HS-27A (cell line): ENCODE measurements at regions not wholly inside any gene's neighbourhood (a gene's known extent, or its start where the extent isn't known, plus 50 kb on each side); places are given as distances from the start of the nearest gene placed in this dataset.
A peak's percentile ranks its signal among the peaks of the same experiment; 100 is the strongest.
"Not testable (repeated sequence)": the region's sequence is repeated elsewhere in the genome, so short reads cannot be mapped to it uniquely, and the experiment has no call there.

Experiments used
- DNase-seq: peaks from one replicate; pipeline ENCODE4 v3.0.0-alpha.2; 2012; ENCODE audit warnings: low read depth, missing footprints

DNA sequence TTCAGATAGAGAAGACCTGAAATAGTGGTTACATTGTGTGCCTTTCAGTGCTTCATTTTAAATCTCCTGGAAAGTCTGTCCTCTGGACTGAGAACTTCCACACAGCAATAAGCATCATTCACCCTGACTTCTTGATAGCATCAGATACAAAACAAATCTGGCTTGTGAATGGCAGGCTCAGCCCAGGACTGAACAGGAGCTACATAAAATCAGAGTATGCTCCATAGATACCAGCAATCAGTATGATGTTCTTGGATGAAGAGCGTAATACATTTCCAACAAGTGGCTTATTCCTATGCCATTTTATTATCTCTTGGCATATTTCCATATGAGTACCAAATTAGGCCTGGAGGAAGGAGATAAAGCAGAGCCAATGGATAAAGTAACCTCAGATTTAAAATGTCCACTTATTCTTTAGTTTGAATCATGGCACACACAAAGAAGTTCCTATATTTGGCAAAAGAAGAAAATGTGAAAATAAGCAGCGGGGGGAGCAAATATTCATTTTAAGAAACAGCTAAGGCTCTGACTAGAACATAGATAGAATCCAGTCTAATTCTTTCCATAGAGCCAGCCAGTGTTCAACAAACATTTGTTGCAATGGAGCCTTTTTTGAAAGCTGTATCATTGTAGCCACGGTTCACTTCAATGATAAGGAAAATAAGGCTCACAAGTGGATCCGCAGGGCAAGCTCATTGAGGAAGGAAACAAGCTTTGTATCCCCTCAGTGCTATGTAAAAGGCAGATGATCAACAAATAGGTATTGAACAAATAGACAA is 230.8 kb upstream of the CHAC2 start:
- DNase-seq = no peak

DNA sequence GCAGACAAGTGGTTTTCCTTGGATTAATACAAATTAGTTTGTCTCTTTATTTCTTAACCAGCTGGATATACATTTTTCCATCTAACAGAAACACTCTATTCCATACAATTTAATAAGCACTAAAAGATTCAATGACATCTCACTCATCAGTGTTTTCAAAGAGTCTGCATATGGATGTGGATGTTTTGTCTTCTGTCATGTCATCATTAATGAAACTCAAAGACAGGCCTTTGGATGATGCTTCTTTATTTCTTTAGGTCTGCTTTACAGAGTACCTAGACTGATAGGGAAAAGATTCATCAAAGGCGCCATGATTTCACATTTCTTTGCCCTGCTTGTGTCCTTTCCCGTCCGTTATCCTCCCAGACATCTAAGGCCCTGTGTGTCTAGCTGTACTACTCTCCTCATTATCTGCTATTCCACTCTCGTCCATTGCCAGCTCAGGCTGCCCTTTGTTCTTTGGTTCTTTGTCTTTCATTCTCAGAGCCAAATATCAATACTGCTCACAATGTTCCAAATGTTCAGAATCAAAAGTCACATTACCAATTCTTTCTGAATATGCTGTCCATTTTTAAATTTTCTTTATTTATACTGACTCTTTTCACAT is 232.3 kb upstream of the CHAC2 start:
- no peak for DNase-seq

DNA sequence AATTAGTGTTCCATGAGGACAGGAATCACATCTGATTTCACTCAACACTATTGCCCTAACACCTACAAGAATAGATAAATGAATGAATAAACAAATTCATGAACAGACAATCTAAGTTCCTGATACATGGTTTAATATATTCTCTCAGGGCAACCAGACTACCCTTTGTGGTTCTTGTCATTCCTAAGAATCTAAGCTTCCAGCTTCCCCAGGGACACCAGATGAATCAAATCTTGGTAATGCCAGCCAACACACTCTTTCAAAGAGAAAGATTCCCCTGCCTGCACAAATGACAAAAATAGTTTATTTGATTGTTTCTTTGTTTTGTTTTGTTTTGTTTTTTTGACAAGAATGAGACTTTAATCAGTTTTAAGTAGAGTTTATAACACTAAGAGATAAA is 237.5 kb upstream of the CHAC2 start:
- DNase-seq = no peak

DNA sequence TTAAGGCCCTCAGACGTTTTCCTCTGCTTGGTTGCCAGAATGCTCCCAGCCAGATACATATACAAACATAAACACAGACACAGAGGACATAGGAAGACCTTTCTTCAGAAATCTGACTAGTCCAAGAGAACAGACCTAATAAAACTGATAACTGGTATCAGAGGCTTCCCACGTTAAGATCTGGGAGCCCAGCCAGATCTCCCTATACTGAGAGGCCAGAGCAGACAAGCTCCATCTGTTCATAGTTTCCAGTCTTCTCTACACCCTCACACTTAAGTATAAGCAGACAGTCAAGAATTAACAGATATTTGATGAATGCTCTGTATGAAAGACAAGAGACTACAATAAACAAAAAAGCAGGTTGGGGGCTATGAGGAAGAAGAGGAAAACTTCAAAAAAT is 240.5 kb upstream of the CHAC2 start:
- no peak for DNase-seq

DNA sequence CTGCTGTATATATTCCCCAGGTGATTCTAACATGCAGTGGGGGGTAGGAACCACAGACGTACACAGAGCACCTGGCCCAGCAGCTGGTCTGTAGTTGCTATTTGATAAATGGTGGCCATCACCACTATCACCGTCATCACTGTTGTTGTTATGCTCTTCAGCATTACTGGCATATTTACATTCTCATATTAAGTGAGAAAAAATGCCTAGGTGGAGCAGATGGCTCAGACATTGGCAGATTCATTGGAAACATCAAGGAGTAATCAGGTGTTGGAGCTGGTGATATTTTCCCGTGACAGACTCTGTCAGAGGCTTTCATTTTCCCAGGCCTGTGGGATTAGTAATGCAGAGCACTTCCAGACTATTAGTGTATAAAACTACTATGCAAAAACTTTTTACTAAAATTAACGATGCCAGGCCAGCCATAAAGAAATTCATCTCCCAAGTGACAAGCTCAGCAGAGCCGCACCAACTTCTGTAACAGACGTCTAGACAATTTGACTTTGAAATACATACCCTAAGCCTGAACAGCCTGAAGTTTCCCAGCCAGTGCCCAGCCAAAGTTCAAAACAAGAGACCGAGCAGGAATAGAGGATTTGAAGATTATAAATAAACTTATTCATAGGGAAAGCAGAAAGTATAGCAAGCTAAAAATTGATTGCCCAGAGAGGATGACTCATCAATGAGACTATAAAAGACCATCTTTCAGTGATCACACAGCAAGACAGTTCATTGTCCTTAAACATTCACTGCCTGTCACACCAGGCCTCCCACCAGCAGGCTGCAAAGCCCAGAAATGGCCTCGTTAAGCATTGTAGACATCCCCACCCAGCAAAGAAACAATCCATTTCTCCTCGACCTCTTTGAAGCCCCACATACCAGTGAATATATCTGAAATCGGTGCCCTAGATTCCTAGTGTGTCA is 247.4 kb upstream of the CHAC2 start:
- DNase-seq = no peak

DNA sequence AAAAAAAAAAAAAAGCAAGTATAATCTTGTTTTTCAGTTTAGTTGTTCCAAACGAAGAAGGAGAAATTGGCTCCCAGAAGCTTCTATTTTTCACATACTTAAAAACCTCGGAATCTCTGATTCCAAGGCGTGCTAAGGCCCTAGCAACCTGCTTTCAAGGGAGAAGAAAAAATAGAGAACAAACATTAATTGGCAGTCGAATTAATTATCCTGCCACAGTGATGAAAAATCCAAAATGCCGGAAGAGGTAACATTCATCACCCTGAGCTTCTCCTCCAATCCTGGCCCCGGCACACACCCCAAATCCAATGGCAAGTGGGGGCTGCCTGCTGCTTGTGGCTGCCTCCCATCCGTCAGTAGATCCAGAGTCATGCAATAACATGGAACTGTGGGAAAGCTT is 250.2 kb upstream of the CHAC2 start:
- DNase-seq = no peak

DNA sequence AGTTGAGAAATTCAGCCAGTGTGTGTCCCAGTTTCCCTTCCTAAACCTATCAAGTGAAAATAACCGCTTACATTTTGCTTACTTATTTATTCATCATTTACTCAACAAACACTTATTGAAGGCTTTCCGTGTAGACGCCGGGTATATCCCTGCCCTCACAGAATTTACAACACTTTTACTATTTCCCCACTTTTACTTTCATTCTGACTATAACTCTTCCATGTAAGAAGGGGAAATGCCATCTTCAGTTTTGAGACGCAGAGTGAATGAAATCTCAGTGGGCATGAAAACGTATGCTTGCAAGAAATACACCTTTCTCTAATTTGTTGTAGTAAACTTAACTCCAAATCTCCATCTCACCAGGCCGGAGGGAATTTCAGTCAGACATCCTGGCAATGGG is 251.0 kb upstream of the CHAC2 start:
- no peak for DNase-seq

DNA sequence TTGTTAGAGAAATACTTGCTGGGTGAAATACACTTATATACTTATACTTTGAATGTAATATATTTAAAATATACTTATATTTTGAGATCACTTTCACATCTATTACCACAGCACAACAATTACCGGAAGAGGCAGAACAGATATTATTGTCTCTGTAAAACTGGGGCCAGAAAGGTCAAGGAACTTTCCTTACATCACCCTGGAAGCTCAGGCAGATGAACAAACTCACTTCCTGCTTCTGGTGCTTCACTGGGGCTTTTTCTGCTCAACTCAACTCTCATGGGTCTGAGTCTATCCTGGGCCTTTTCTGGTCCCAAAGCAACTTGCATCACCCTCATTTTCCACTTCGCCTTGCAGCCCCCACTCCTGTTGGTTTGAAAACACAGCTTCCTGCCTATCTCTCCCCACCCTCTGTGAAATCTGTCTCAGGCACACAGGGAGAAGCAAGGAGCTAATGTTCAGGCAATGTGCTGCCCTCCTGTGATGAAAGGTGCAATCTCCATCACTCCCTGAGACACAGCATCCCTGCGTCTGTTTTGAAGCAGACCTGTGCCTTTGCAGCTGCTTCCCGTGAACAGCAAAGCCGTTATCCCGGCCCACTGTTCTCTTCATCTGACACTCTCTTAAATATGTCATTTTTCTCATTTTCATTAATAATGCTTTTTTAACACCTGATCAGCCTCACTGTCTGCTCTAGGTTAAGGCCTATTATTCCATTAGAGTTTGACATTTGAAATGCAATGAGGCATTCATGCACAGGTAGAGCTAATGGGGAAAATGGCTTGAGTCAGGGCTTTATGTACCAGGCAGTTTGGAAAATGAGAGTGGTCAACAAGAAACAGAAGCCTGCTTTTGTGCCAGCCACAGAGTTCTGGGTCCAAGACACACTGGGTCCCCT is 251.9 kb upstream of the CHAC2 start:
- no peak for DNase-seq

DNA sequence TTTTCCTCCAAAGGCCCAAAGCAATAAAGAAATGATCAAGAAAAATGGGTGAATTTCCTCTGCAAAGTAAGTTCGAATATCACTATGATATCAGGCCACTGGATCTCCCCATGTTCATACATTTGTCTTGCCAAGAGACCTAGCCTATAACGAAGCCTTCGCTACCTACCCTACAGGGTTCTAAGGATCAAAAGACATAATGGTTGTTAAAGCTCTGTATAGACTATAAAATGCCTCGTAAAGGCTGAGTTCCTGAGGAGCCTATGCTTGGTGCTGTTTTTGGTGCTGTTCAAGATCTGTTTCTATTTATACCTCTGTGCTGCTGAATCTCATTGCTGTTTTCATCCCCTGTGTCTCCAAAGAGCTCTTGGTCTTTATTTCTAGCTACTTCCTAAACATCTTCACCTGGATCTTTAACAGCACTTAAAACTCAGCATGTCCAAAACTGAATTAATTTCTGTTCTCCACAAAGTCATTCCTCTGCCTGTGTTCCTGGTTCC is 254.4 kb upstream of the CHAC2 start:
- DNase-seq = no peak

DNA sequence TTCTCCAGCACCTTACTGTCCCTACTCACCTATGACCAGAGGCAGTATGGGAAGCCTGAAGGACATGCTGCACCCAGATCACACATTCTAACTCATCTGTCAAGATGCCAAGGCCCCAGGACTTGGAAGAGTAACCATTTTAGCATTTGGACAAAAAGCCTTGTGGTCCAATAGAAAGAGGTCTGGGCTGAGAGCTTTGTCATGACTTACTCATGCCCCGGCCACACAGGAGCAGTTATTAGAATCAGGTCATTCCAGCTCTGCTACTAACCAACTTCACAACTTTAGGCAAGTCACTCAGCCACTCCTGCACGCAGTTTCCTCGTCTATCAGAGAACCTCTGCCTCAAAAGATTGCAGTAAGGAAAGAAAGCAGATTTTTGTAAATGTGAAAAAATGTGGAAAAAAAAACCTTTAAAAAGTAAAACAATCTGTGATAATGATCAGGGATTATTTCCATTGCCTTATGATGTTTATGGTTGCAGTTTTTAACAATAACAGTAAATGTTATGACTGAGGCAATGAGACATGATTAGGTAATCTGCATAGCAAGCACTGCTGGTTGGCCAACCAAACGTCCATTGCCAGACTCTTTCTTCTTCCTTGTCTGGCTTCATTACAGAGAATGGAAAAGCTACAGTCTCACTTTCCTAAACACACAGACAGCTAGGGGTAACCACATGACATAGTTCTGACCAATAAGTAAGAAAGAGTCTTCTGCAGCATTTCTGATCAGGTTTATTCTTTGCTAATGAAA is 255.4 kb upstream of the CHAC2 start:
- DNase-seq = no peak

DNA sequence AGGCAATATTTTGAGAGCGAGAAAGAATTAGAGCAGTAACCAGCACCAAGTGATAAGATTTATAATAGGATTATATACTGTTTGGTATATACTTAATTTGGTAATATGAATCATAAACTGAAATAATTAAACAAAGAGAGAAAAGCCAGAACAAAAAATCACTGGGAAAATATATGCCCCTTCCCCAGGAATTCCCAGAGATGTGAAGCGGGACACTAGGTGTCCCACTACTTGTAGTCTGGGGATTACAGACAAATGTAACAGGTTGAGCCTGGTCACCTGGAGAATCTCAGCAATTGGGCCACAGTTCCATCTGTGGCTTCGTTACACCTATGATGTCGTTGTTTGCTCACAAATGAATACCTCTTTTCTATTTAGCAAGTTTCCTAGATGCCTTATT is 256.1 kb upstream of the CHAC2 start:
- DNase-seq = no peak

DNA sequence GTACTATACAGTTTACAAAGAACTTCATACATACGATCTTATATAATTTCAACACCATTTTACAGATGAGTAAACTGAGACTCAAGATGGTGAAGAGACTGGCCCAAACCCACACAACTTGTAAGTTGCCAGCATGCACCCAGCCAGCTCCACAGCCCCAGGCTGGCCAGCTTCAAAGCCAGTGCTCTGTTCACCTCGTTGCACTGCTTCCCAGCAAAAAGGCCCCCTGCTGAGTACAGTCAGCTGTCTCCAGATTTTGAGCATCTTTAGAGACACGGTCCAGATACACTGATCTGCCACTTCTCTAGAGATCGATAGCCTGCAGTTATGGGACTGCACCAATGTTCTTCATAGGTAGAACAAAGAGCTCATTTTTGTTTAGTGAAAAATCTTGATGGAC is 257.2 kb upstream of the CHAC2 start:
- no peak for DNase-seq

DNA sequence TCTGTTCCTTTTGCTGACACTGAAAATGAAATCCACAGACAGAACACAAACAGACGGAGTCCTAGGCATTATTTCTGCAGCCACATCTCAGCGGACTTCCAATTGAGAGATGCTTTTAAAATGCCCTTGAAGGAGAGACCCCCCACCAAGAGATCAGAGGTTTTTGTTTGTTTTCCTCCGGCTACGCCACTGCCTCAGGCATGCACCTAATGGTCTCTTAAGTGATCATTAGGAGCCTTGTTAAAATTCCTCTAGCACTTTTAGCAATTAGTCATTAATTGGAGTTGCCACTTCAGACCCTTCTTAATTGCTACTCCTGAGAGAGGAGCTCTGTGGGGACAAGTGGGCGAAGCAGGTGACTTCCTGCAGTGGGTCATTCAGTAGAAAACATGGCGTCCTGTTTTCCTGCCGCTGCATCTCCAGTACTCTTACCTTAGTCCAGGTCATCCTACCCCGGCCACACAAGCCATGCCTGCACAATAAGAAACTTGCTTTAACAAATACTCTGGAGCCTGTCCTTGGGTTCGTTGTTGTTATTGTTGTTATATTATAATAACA is 257.7 kb upstream of the CHAC2 start:
- no peak for DNase-seq

DNA sequence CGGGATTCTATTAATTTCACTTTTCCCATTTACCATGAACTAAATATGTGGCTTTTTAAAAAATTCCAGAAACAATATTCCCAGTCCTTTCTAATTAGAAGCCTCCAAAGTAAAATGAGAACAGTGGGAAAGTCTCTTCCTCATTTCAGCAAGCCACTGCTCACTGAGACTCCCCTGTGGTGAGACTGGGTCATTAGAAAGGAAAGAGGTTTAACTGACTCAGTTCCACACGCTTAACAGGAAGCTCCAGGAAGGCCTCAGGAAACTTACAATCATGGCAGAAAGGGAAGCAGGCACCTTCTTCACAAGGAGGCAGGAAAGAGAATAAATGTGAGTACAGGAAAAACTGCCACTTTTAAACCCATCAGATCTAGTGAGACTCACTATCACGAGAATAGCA is 258.9 kb upstream of the CHAC2 start:
- DNase-seq = no peak

DNA sequence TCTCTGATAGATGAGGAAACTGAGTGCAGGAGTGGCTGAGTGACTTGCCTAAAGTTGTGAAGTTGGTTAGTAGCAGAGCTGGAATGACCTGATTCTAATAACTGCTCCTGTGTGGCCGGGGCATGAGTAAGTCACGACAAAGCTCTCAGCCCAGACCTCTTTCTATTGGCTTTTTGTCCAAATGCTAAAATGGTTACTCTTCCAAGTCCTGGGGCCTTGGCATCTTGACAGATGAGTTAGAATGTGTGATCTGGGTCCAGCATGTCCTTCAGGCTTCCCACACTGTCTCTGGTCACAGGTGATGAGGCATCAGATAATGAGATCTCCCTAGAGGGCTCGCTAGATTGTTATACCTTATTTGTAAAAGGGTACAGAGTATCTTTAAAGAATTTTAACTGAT is 260.5 kb upstream of the CHAC2 start:
- DNase-seq = not testable (repeated sequence)

DNA sequence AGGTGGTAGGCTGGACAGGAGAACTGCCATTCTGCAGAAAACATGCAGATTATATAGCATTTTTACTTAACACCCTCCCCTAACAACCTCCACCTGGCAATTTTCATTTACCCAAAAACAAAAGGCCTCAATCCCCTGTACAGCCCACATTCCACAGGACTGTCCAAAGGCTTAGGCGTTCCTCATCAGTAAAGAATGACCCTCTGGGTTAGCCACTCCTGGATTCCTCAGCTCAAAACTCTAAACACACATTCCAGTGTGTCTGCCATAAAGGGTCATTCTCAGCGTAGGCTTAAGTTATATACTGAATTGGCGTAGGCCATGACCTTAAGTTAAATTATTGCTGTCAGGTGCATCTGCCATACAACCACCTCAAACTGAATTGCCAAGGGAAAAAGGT is 261.8 kb upstream of the CHAC2 start:
- peak; percentile 53 for DNase-seq

DNA sequence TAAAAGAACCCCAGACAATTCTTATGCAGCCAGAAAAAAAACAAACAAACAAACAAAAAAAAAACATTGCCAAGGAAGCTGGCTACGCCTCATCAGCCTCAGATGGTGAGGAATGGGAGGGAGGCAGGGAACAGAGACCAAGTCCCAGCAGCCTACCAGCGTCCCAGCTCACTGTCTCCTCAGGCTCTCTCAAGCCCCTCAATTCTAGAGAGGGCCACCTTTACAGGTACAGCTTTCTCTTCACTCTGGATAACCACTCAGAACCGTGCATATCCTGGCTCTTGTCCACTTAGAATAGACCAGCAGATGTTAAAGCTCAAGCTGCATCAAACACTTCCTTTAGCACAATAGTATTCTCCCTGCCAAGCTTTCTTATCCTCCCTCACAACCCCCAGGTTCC is 263.1 kb upstream of the CHAC2 start:
- no peak for DNase-seq

DNA sequence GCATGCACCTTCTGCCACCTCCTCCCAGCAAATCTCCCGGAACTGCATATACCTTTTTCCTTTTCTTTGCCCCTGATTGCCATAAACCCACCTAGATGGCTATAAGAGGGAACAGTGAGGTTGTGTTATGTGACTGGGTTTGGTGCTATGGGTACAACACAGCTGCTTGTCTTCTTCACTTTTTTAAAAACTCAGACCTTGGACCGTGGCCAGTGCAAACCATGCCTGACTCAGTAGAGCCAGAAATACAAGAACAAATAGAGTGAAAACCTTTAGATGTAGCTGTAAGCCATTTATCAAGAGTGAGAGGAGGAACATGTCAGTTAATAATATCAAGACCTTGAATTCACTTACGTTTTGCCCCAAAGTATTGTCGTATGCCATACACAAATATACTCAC is 267.4 kb upstream of the CHAC2 start:
- DNase-seq = no peak

DNA sequence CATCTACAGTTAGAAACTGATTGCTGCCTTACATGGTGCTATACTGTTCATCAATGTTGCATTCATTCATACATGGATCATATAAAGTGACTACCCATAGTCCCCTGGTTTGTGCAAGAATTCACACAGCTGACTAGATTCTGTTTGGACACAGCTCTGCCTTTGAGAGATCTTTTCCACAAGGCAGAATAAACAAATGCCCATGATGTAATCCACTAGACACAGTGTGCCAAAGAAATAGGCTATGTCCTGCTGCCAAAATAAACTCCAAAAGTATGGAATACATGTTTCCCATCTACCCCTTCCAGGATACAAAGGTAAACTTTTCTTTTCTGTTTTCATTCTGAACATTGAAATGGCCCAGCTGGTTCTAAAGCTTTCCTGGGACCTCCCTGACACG is 269.4 kb upstream of the CHAC2 start:
- DNase-seq = no peak

DNA sequence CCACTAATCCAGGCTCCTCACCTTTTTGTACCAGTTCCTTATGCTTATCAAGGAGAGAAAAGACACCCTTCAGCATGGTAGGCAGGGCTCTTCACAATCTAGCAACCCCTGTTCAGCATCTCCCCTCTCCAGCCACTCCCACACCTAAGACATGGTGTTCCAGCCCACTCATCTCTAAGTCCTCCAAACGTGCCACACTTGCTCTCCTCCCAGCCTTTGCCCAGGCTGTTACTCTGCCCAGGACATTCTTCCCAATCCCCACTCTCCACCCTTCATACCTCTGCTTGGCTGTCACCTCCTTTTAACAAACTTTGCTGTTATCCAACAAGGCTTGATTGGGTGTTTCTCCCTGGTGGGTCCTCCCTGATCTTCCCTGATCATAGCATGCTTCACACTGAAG is 270.6 kb upstream of the CHAC2 start:
- no peak for DNase-seq

DNA sequence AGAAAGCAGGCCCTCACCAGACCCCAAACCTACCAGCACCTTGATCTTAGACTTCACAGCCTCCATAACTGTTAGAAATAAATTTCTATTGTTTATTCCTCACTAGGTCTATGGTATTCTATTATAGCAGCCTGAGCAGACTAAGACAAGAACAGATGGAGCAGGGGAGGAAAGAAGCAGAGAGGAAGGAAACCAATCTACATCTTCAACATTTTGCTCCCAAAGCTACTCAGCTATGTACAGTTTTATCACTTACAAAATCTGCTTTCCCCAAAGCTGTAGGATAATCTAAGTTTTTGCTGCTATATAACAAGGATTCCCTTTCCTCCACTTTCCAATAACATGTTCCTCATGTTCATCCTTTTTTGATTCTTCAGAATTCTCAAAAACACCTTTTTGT is 274.4 kb upstream of the CHAC2 start:
- DNase-seq = no peak
